NB4 (cell line): ENCODE measurements at regions not wholly inside any gene's neighbourhood (a gene's known extent, or its start where the extent isn't known, plus 50 kb on each side); places are given as distances from the start of the nearest gene placed in this dataset.

Experiments used
- POLR2A ChIP-seq: IDR thresholded peaks from 2 replicates; pipeline ENCODE4 v1.6.1; 2011; ENCODE audit warnings: mild to moderate bottlenecking; ENCODE audit not compliant: insufficient read length; ENCODE audit errors: extremely low read depth
- TF ChIP-seq, protein P1 (sequence below): IDR thresholded peaks from one replicate; pipeline ENCODE4 v1.5.1; 2012; ENCODE audit warnings: low read depth, low read length

DNA sequence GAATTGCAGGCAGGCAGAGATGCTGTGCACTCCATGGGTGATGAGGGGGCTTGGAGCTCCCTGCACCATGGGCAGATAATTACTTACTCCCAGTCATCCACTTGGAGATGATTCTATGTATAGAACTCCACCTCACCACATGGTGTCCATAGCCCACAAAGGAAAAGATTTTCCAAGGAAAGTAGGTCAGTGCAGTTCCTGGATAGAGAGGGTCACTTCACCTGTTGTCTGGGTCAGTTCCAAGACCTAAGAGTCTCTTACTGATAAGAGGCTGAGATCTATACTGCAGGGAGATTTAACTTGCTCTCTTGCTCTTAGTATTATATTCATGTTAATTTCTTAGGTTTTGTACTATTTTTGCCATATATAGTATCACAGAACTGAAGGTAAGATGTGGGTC lies 113.9 kb upstream of the BRINP1 start:
- TF ChIP-seq, protein P1, sequence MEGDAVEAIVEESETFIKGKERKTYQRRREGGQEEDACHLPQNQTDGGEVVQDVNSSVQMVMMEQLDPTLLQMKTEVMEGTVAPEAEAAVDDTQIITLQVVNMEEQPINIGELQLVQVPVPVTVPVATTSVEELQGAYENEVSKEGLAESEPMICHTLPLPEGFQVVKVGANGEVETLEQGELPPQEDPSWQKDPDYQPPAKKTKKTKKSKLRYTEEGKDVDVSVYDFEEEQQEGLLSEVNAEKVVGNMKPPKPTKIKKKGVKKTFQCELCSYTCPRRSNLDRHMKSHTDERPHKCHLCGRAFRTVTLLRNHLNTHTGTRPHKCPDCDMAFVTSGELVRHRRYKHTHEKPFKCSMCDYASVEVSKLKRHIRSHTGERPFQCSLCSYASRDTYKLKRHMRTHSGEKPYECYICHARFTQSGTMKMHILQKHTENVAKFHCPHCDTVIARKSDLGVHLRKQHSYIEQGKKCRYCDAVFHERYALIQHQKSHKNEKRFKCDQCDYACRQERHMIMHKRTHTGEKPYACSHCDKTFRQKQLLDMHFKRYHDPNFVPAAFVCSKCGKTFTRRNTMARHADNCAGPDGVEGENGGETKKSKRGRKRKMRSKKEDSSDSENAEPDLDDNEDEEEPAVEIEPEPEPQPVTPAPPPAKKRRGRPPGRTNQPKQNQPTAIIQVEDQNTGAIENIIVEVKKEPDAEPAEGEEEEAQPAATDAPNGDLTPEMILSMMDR, result no peak
- no peak for TF ChIP-seq POLR2A
